OCI-LY7 (cell line): ENCODE measurements at regions not wholly inside any gene's neighbourhood (a gene's known extent, or its start where the extent isn't known, plus 50 kb on each side); places are given as distances from the start of the nearest gene placed in this dataset.
"Not testable (repeated sequence)": the region's sequence is repeated elsewhere in the genome, so short reads cannot be mapped to it uniquely, and the experiment has no call there.

ENCODE experiments used
- BruUV-seq: library from RNA; stranded (reverse); fragments of 400-500 nt; replicated peaks from 2 replicates; lab custom pipeline; 2021; lab: Mats Ljungman, UMichigan
- CTCF ChIA-PET: fragments of 300-600 bp; sonication (Branson Sonifier 250); formaldehyde crosslinking; loops from one replicate; lab custom pipeline; 2022; ENCODE audit warnings: antibody characterized with exemption; ENCODE audit not compliant: unreplicated experiment; lab: Charles Lee
- POLR2A ChIA-PET: fragments of 300-600 bp; sonication (Branson Sonifier 250); formaldehyde crosslinking; loops from one replicate; lab custom pipeline; 2022; ENCODE audit warnings: antibody characterized with exemption; lab: Charles Lee
- DNase-seq: peaks from one replicate; pipeline ENCODE4 v3.0.0-alpha.2; 2015; ENCODE audit warnings: low spot score
- H2AFZ ChIP-seq: fragments of 200-600 bp; sonication (generic), shearing (Covaris generic); 2 replicates; pipeline ENCODE4 v1.6.1; 2014; ENCODE audit warnings: mild to moderate bottlenecking, antibody characterized with exemption, low read length, moderate library complexity
- H3K27ac ChIP-seq: fragments of 200-600 bp; sonication (generic); 2 replicates; pipeline ENCODE4 v1.5.1; 2014; ENCODE audit warnings: mixed run types, low read depth, mild to moderate bottlenecking, moderate library complexity, low read length, inconsistent platforms; ENCODE audit not compliant: poor library complexity, severe bottlenecking
- H3K36me3 ChIP-seq: fragments of 200-600 bp; sonication (generic); 2 replicates; pipeline ENCODE4 v1.6.1; 2014; ENCODE audit warnings: mild to moderate bottlenecking, antibody characterized with exemption, low read length, moderate library complexity, mixed read lengths; ENCODE audit not compliant: insufficient read depth
- H3K4me1 ChIP-seq: fragments of 200-600 bp; sonication (generic); 2 replicates; pipeline ENCODE4 v1.5.1; 2014; ENCODE audit warnings: mild to moderate bottlenecking, low read length; ENCODE audit not compliant: insufficient read depth, poor library complexity, severe bottlenecking
- H3K4me2 ChIP-seq: fragments of 200-600 bp; sonication (generic); 2 replicates; pipeline ENCODE4 v1.6.1; 2014; ENCODE audit warnings: mild to moderate bottlenecking, low read length
- H3K4me3 ChIP-seq: fragments of 200-600 bp; sonication (generic); 2 replicates; pipeline ENCODE4 v1.5.1; 2014; ENCODE audit warnings: mild to moderate bottlenecking, low read depth, low read length; ENCODE audit not compliant: poor library complexity, severe bottlenecking
- H3K79me2 ChIP-seq: fragments of 200-600 bp; sonication (generic); 2 replicates; pipeline ENCODE4 v1.6.1; 2016; ENCODE audit warnings: low read depth, mild to moderate bottlenecking, low read length, moderate library complexity, mixed read lengths; ENCODE audit not compliant: insufficient read depth
- H3K9me2 ChIP-seq: fragments of 200-600 bp; sonication (generic); 2 replicates; pipeline ENCODE4 v1.6.1; 2016; ENCODE audit warnings: mild to moderate bottlenecking, low read length, mixed read lengths; ENCODE audit not compliant: insufficient read depth
- H3K9me3 ChIP-seq: fragments of 200-600 bp; sonication (generic); 2 replicates; pipeline ENCODE4 v1.6.1; 2014; ENCODE audit warnings: mild to moderate bottlenecking, mixed run types, low read length, mixed read lengths
- H4K20me1 ChIP-seq: fragments of 200-600 bp; sonication (generic); 2 replicates; pipeline ENCODE4 v1.6.1; 2014; ENCODE audit warnings: mild to moderate bottlenecking, antibody characterized with exemption, low read length, moderate library complexity, mixed read lengths; ENCODE audit not compliant: insufficient read depth
- intact Hi-C: fragments of 100-400 bp; cut with micrococcal nuclease; formaldehyde crosslinking; loops from one replicate; pipeline ENCODE4 v1.10.0; 2022; ENCODE audit not compliant: unreplicated experiment

GRCh38 chr18:10616714-10617113, 90.9 kb downstream of the NAPG start:
- POLR2A ChIA-PET, H3K36me3 ChIP-seq, BruUV-seq, intact Hi-C loops, H3K4me3 ChIP-seq, H3K4me2 ChIP-seq, H2AFZ ChIP-seq, CTCF ChIA-PET, H3K27ac ChIP-seq, H4K20me1 ChIP-seq, H3K79me2 ChIP-seq, H3K4me1 ChIP-seq, H3K9me2 ChIP-seq, H3K9me3 ChIP-seq, DNase-seq: not testable (repeated sequence)

- H2AFZ ChIP-seq, H3K9me3 ChIP-seq, intact Hi-C loops, H3K4me2 ChIP-seq, H3K79me2 ChIP-seq, BruUV-seq, H3K4me1 ChIP-seq, POLR2A ChIA-PET, H3K9me2 ChIP-seq, DNase-seq, H3K36me3 ChIP-seq, H3K27ac ChIP-seq, CTCF ChIA-PET, H3K4me3 ChIP-seq, H4K20me1 ChIP-seq: not testable (repeated sequence)
Measured at GRCh38 chr18:10618797-10619196, 93.0 kb downstream of the NAPG start.

DNA sequence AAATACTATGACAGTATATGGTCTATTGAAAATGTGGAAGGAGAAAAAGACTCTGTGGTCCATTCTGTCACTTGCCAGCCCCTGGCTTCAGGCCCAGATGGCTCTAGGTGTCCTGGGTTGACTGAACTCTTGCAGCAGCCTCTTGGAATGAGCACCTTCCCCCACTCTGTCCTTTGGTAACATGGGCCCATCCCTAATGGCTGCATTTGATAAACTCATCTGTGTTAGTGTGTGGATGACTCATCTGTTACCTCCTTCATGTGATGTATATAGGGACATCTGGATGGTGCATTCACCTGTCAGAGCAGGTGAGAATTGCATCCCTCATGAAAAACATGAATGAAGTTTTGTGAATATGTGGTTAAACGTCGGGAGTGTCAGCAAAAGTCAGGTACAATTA, 93.5 kb downstream of the NAPG start:
- H4K20me1 ChIP-seq, intact Hi-C loops, H3K27ac ChIP-seq, H3K4me3 ChIP-seq, H3K79me2 ChIP-seq, BruUV-seq, CTCF ChIA-PET, H2AFZ ChIP-seq, DNase-seq, H3K4me1 ChIP-seq, H3K4me2 ChIP-seq, H3K36me3 ChIP-seq, H3K9me3 ChIP-seq, POLR2A ChIA-PET, H3K9me2 ChIP-seq: not testable (repeated sequence)

DNA sequence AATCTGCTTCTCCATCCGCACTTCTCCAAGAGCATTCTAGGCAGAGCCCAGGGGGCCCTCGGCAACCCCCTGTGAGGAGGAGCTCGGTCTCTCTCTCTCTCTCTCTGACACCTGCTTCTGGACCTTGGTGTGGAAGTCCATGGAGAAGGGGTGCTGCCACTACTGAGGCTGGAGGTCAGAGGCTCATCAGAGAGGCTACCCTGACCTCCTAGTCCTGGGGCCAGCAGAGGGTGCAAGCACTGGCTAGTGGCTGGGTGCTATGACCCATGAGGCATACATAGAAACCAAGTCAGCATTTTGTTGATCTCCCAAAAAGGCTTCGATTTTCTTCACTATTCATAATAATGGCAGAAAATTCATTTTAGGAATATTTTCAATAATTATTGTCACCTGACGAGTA, 94.0 kb downstream of the NAPG start:
- POLR2A ChIA-PET, H3K4me3 ChIP-seq, H2AFZ ChIP-seq, H3K4me2 ChIP-seq, H3K27ac ChIP-seq, H3K79me2 ChIP-seq, intact Hi-C loops, H3K4me1 ChIP-seq, BruUV-seq, H3K36me3 ChIP-seq, H3K9me2 ChIP-seq, DNase-seq, CTCF ChIA-PET, H4K20me1 ChIP-seq, H3K9me3 ChIP-seq: not testable (repeated sequence)
